ENCODE measurements at regions not wholly inside any gene's neighbourhood (a gene's known extent, or its start where the extent isn't known, plus 50 kb on each side); places are given as distances from the start of the nearest gene placed in this dataset.

- TF ChIP-seq CTCF (IDR thresholded peaks at IDR 0.05; ENCODE audit: low read depth, low read length, poor library complexity, severe bottlenecking) (no peak), EZH2phosphoT487 (IDR thresholded peaks at IDR 0.05; ENCODE audit: borderline replicate concordance, low read length) (no peak)
Observed at GRCh38 chr15:39200586-39200985, 380.3 kb upstream of the THBS1 start.
